ENCODE measurements at regions not wholly inside any gene's neighbourhood (a gene's known extent, or its start where the extent isn't known, plus 50 kb on each side); places are given as distances from the start of the nearest gene placed in this dataset.

GRCh38 chr19:28602675-28603298 is 610.2 kb downstream of the UQCRFS1 start:
- H3K27ac Mint-ChIP-seq (ENCODE audit: unreplicated experiment): no peak overlapping the region
- no peak for TF ChIP-seq CTCF (IDR thresholded peaks at IDR 0.05; ENCODE audit: unreplicated experiment)
- DNase-seq: no peak
- H3K27me3 Mint-ChIP-seq (ENCODE audit: unreplicated experiment): no peaks in the 10 kb centered on the region
- CTCF ChIA-PET: no interaction called here
- H3K4me1 Mint-ChIP-seq (ENCODE audit: low read depth, unreplicated experiment): peaks cover 30% of the 10 kb centered on the region
- H3K36me3 Mint-ChIP-seq (ENCODE audit: insufficient read depth, unreplicated experiment): no peaks in the 10 kb centered on the region
- no TSS peak for BruUV-seq (replicated peaks)
- H3K9me3 Mint-ChIP-seq (ENCODE audit: low read depth, unreplicated experiment): peaks cover 9% of the 10 kb centered on the region
- H3K4me3 Mint-ChIP-seq (ENCODE audit: low read depth, unreplicated experiment): no peak overlapping the region
- intact Hi-C loops (cut with micrococcal nuclease; ENCODE audit: unreplicated experiment): no loop called here

GRCh38 chr19:28601723-28602440 is 611.1 kb downstream of the UQCRFS1 start:
- H3K27ac Mint-ChIP-seq (ENCODE audit: unreplicated experiment): no peak overlapping the region

GRCh38 chr19:28598861-28599260 is 614.1 kb downstream of the UQCRFS1 start:
- H3K36me3 Mint-ChIP-seq (ENCODE audit: insufficient read depth, unreplicated experiment): no peaks in the 10 kb centered on the region
- BruUV-seq (replicated peaks): no TSS peak
- H3K27me3 Mint-ChIP-seq (ENCODE audit: unreplicated experiment): no peaks in the 10 kb centered on the region
- H3K4me1 Mint-ChIP-seq (ENCODE audit: low read depth, unreplicated experiment): no peaks in the 10 kb centered on the region
- DNase-seq: no peak
- H3K9me3 Mint-ChIP-seq (ENCODE audit: low read depth, unreplicated experiment): peaks cover 8% of the 10 kb centered on the region
- TF ChIP-seq CTCF (IDR thresholded peaks at IDR 0.05; ENCODE audit: unreplicated experiment): no peak
- intact Hi-C loops (cut with micrococcal nuclease; ENCODE audit: unreplicated experiment): no loop called here
- CTCF ChIA-PET: no interaction called here
- no peak overlapping the region for H3K27ac Mint-ChIP-seq (ENCODE audit: unreplicated experiment)
- H3K4me3 Mint-ChIP-seq (ENCODE audit: low read depth, unreplicated experiment): no peak overlapping the region

More at GRCh38 chr19:28601723-28602440, 611.1 kb downstream of the UQCRFS1 start:
- DNase-seq: no peak
- Mint-ChIP-seq H3K36me3 (ENCODE audit: insufficient read depth, unreplicated experiment) (no peaks in the 10 kb centered on the region), H3K4me1 (ENCODE audit: low read depth, unreplicated experiment) (peaks cover 25% of the 10 kb centered on the region), H3K27me3 (ENCODE audit: unreplicated experiment) (no peaks in the 10 kb centered on the region), H3K9me3 (ENCODE audit: low read depth, unreplicated experiment) (peaks cover 7% of the 10 kb centered on the region), H3K4me3 (ENCODE audit: low read depth, unreplicated experiment) (no peak overlapping the region)
- intact Hi-C loops (cut with micrococcal nuclease; ENCODE audit: unreplicated experiment): no loop called here
- no TSS peak for BruUV-seq (replicated peaks)
- CTCF ChIA-PET: no interaction called here
- no peak for TF ChIP-seq CTCF (IDR thresholded peaks at IDR 0.05; ENCODE audit: unreplicated experiment)

- BruUV-seq (replicated peaks): no TSS peak
- Mint-ChIP-seq H3K36me3 (ENCODE audit: insufficient read depth, unreplicated experiment) (peaks cover 5% of the 10 kb centered on the region), H3K4me1 (ENCODE audit: low read depth, unreplicated experiment) (no peaks in the 10 kb centered on the region), H3K4me3 (ENCODE audit: low read depth, unreplicated experiment) (no peak overlapping the region), H3K27ac (ENCODE audit: unreplicated experiment) (no peak overlapping the region), H3K9me3 (ENCODE audit: low read depth, unreplicated experiment) (peaks cover 8% of the 10 kb centered on the region), H3K27me3 (ENCODE audit: unreplicated experiment) (no peaks in the 10 kb centered on the region)
- CTCF ChIA-PET: interaction anchor here (0.6 kb wide), 1 partner anchor 1103 kb away, joined by 3 read pairs; no protein-coding TSS in a partner anchor
- no peak for DNase-seq
- no peak for TF ChIP-seq CTCF (IDR thresholded peaks at IDR 0.05; ENCODE audit: unreplicated experiment)
- intact Hi-C loops (cut with micrococcal nuclease; ENCODE audit: unreplicated experiment): no loop called here
Observed at GRCh38 chr19:28596561-28597071, 616.3 kb downstream of the UQCRFS1 start.

Measured in Calu3 (cell line).